ENCODE measurements at regions not wholly inside any gene's neighbourhood (a gene's known extent, or its start where the extent isn't known, plus 50 kb on each side); places are given as distances from the start of the nearest gene placed in this dataset.

- Histone ChIP-seq H3K27me3 (ENCODE audit: insufficient read depth, poor library complexity, severe bottlenecking) (no peaks in the 10 kb centered on the region), H3K27ac (replicated peaks) (no peak overlapping the region), H3K4me3 (replicated peaks; ENCODE audit: insufficient read depth, low read length) (no peak overlapping the region)
- no peak for TF ChIP-seq GABPA (IDR thresholded peaks at IDR 0.05; ENCODE audit: low read depth)
- TF ChIP-seq, protein P1, sequence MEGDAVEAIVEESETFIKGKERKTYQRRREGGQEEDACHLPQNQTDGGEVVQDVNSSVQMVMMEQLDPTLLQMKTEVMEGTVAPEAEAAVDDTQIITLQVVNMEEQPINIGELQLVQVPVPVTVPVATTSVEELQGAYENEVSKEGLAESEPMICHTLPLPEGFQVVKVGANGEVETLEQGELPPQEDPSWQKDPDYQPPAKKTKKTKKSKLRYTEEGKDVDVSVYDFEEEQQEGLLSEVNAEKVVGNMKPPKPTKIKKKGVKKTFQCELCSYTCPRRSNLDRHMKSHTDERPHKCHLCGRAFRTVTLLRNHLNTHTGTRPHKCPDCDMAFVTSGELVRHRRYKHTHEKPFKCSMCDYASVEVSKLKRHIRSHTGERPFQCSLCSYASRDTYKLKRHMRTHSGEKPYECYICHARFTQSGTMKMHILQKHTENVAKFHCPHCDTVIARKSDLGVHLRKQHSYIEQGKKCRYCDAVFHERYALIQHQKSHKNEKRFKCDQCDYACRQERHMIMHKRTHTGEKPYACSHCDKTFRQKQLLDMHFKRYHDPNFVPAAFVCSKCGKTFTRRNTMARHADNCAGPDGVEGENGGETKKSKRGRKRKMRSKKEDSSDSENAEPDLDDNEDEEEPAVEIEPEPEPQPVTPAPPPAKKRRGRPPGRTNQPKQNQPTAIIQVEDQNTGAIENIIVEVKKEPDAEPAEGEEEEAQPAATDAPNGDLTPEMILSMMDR (IDR thresholded peaks at IDR 0.05; ENCODE audit: insufficient read depth, low read length), result no peak
- no peak for TF ChIP-seq SPI1 (IDR thresholded peaks at IDR 0.05; ENCODE audit: borderline replicate concordance, low read depth)
- no peak for TF ChIP-seq POLR2AphosphoS5 (IDR thresholded peaks at IDR 0.05; ENCODE audit: low read depth)
- TF ChIP-seq, protein P2, sequence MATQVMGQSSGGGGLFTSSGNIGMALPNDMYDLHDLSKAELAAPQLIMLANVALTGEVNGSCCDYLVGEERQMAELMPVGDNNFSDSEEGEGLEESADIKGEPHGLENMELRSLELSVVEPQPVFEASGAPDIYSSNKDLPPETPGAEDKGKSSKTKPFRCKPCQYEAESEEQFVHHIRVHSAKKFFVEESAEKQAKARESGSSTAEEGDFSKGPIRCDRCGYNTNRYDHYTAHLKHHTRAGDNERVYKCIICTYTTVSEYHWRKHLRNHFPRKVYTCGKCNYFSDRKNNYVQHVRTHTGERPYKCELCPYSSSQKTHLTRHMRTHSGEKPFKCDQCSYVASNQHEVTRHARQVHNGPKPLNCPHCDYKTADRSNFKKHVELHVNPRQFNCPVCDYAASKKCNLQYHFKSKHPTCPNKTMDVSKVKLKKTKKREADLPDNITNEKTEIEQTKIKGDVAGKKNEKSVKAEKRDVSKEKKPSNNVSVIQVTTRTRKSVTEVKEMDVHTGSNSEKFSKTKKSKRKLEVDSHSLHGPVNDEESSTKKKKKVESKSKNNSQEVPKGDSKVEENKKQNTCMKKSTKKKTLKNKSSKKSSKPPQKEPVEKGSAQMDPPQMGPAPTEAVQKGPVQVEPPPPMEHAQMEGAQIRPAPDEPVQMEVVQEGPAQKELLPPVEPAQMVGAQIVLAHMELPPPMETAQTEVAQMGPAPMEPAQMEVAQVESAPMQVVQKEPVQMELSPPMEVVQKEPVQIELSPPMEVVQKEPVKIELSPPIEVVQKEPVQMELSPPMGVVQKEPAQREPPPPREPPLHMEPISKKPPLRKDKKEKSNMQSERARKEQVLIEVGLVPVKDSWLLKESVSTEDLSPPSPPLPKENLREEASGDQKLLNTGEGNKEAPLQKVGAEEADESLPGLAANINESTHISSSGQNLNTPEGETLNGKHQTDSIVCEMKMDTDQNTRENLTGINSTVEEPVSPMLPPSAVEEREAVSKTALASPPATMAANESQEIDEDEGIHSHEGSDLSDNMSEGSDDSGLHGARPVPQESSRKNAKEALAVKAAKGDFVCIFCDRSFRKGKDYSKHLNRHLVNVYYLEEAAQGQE (IDR thresholded peaks at IDR 0.05; ENCODE audit: insufficient replicate concordance, low read depth), result no peak
- DNase-seq (ENCODE audit: low read depth in 1 of 2, low spot score in 1 of 2), result no peak
These were observed 143.8 kb upstream of the ZNF507 start for GRCh38 chr19:32201636-32202051.

- Histone ChIP-seq H3K4me3 (replicated peaks; ENCODE audit: insufficient read depth, low read length) (no peak overlapping the region), H3K27ac (replicated peaks) (no peak overlapping the region), H3K27me3 (ENCODE audit: insufficient read depth, poor library complexity, severe bottlenecking) (no peaks in the 10 kb centered on the region)
- DNase-seq (ENCODE audit: low read depth in 1 of 2, low spot score in 1 of 2), result no peak
- no peak for TF ChIP-seq GABPA (IDR thresholded peaks at IDR 0.05; ENCODE audit: low read depth)
- TF ChIP-seq, protein P2 (IDR thresholded peaks at IDR 0.05; ENCODE audit: insufficient replicate concordance, low read depth), result no peak
- TF ChIP-seq POLR2AphosphoS5 (IDR thresholded peaks at IDR 0.05; ENCODE audit: low read depth), result no peak
- TF ChIP-seq, protein P1 (IDR thresholded peaks at IDR 0.05; ENCODE audit: insufficient read depth, low read length), result no peak
- TF ChIP-seq SPI1 (IDR thresholded peaks at IDR 0.05; ENCODE audit: borderline replicate concordance, low read depth), result no peak
These were observed 143.2 kb upstream of the ZNF507 start for GRCh38 chr19:32202244-32202643.

- no peaks in the 10 kb centered on the region for H3K27me3 ChIP-seq (ENCODE audit: insufficient read depth, poor library complexity, severe bottlenecking)
- no peak for DNase-seq (ENCODE audit: low read depth in 1 of 2, low spot score in 1 of 2)
- H3K27ac ChIP-seq (replicated peaks), result no peak overlapping the region
- no peak overlapping the region for H3K4me3 ChIP-seq (replicated peaks; ENCODE audit: insufficient read depth, low read length)
- TF ChIP-seq POLR2AphosphoS5 (IDR thresholded peaks at IDR 0.05; ENCODE audit: low read depth) (no peak), SPI1 (IDR thresholded peaks at IDR 0.05; ENCODE audit: borderline replicate concordance, low read depth) (no peak), GABPA (IDR thresholded peaks at IDR 0.05; ENCODE audit: low read depth) (no peak)
- TF ChIP-seq, protein P2 (IDR thresholded peaks at IDR 0.05; ENCODE audit: insufficient replicate concordance, low read depth), result no peak
- TF ChIP-seq, protein P1 (IDR thresholded peaks at IDR 0.05; ENCODE audit: insufficient read depth, low read length), result no peak
These were observed 142.2 kb upstream of the ZNF507 start for GRCh38 chr19:32203161-32203560.

Measured in HL-60 (cell line).